ENCODE measurements at regions not wholly inside any gene's neighbourhood (a gene's known extent, or its start where the extent isn't known, plus 50 kb on each side); places are given as distances from the start of the nearest gene placed in this dataset.
A peak's percentile ranks its signal among the peaks of the same experiment; 100 is the strongest.

GRCh38 chr4:62324215-62324614 lies 1124.1 kb downstream of the ADGRL3 start:
- DNase-seq (peak; percentile 71), ATAC-seq (ENCODE audit: poor library complexity) (peak; percentile 70)
- intact Hi-C loops (cut with DNase I), result no loop called here

GRCh38 chr4:62320612-62321011 lies 1120.5 kb downstream of the ADGRL3 start:
- ATAC-seq (ENCODE audit: poor library complexity) (no peak), DNase-seq (no peak)
- intact Hi-C loops (cut with DNase I), result no loop called here

- DNase-seq (no peak), ATAC-seq (ENCODE audit: poor library complexity) (no peak)
- intact Hi-C loops (cut with DNase I), result no loop called here
These were observed 1102.6 kb downstream of the ADGRL3 start for GRCh38 chr4:62302710-62303109.

GRCh38 chr4:62301500-62301899 lies 1101.4 kb downstream of the ADGRL3 start:
- ATAC-seq (ENCODE audit: poor library complexity) (no peak), DNase-seq (no peak)
- intact Hi-C loops (cut with DNase I), result no loop called here

- intact Hi-C loops (cut with DNase I), result no loop called here
- ATAC-seq (ENCODE audit: poor library complexity), result no peak
These were observed 1093.4 kb downstream of the ADGRL3 start for GRCh38 chr4:62293551-62293950.

GRCh38 chr4:62292911-62293310 lies 1092.8 kb downstream of the ADGRL3 start:
- no peak for DNase-seq
- intact Hi-C loops (cut with DNase I), result no loop called here
- ATAC-seq (ENCODE audit: poor library complexity), result no peak

More at GRCh38 chr4:62293551-62293950, 1093.4 kb downstream of the ADGRL3 start:
- DNase-seq, result no peak

GRCh38 chr4:62288808-62289541 lies 1088.8 kb downstream of the ADGRL3 start:
- ATAC-seq (ENCODE audit: poor library complexity), result peak; percentile 90
- intact Hi-C loops (cut with DNase I), result no loop called here
- DNase-seq, result no peak

GRCh38 chr4:62285026-62285425 lies 1084.9 kb downstream of the ADGRL3 start:
- ATAC-seq (ENCODE audit: poor library complexity) (no peak), DNase-seq (no peak)
- intact Hi-C loops (cut with DNase I), result no loop called here

- ATAC-seq (ENCODE audit: poor library complexity) (no peak), DNase-seq (no peak)
- intact Hi-C loops (cut with DNase I), result no loop called here
These were observed 1079.6 kb downstream of the ADGRL3 start for GRCh38 chr4:62279689-62280088.

- intact Hi-C loops (cut with DNase I), result no loop called here
- DNase-seq, result no peak
- ATAC-seq (ENCODE audit: poor library complexity), result no peak
These were observed 1075.3 kb downstream of the ADGRL3 start for GRCh38 chr4:62275470-62275869.

- intact Hi-C loops (cut with DNase I), result no loop called here
- DNase-seq, result no peak
- ATAC-seq (ENCODE audit: poor library complexity), result no peak
These were observed 1074.7 kb downstream of the ADGRL3 start for GRCh38 chr4:62274782-62275181.

- intact Hi-C loops (cut with DNase I), result no loop called here
- ATAC-seq (ENCODE audit: poor library complexity) (peak; percentile 36), DNase-seq (peak; percentile 53)
These were observed 1071.0 kb downstream of the ADGRL3 start for GRCh38 chr4:62271107-62271506.

GRCh38 chr4:62269918-62270317 lies 1069.8 kb downstream of the ADGRL3 start:
- no peak for ATAC-seq (ENCODE audit: poor library complexity)
- intact Hi-C loops (cut with DNase I), result no loop called here
- no peak for DNase-seq

- intact Hi-C loops (cut with DNase I), result no loop called here
- ATAC-seq (ENCODE audit: poor library complexity), result no peak
- DNase-seq, result no peak
These were observed 1063.3 kb downstream of the ADGRL3 start for GRCh38 chr4:62263454-62263853.

- DNase-seq, result no peak
- intact Hi-C loops (cut with DNase I), result no loop called here
- no peak for ATAC-seq (ENCODE audit: poor library complexity)
These were observed 1062.5 kb downstream of the ADGRL3 start for GRCh38 chr4:62262676-62263075.

GRCh38 chr4:62260254-62260653 lies 1060.1 kb downstream of the ADGRL3 start:
- DNase-seq (no peak), ATAC-seq (ENCODE audit: poor library complexity) (no peak)
- intact Hi-C loops (cut with DNase I), result no loop called here

GRCh38 chr4:62256479-62256878 lies 1056.4 kb downstream of the ADGRL3 start:
- intact Hi-C loops (cut with DNase I), result no loop called here
- DNase-seq, result no peak
- no peak for ATAC-seq (ENCODE audit: poor library complexity)

GRCh38 chr4:62252728-62253127 lies 1052.6 kb downstream of the ADGRL3 start:
- DNase-seq, result no peak
- intact Hi-C loops (cut with DNase I), result no loop called here
- no peak for ATAC-seq (ENCODE audit: poor library complexity)

- ATAC-seq (ENCODE audit: poor library complexity) (no peak), DNase-seq (no peak)
- intact Hi-C loops (cut with DNase I), result no loop called here
These were observed 1050.0 kb downstream of the ADGRL3 start for GRCh38 chr4:62250100-62250499.

GRCh38 chr4:62243895-62244294 lies 1043.8 kb downstream of the ADGRL3 start:
- ATAC-seq (ENCODE audit: poor library complexity) (no peak), DNase-seq (no peak)
- intact Hi-C loops (cut with DNase I), result no loop called here

- intact Hi-C loops (cut with DNase I), result no loop called here
- DNase-seq, result no peak
- ATAC-seq (ENCODE audit: poor library complexity), result no peak
These were observed 1035.8 kb downstream of the ADGRL3 start for GRCh38 chr4:62235911-62236310.

Data from Right ventricle myocardium superior (tissue), 1 donor.